ENCODE measurements at regions not wholly inside any gene's neighbourhood (a gene's known extent, or its start where the extent isn't known, plus 50 kb on each side); places are given as distances from the start of the nearest gene placed in this dataset.
"Not testable (repeated sequence)": the region's sequence is repeated elsewhere in the genome, so short reads cannot be mapped to it uniquely, and the experiment has no call there.

DNA sequence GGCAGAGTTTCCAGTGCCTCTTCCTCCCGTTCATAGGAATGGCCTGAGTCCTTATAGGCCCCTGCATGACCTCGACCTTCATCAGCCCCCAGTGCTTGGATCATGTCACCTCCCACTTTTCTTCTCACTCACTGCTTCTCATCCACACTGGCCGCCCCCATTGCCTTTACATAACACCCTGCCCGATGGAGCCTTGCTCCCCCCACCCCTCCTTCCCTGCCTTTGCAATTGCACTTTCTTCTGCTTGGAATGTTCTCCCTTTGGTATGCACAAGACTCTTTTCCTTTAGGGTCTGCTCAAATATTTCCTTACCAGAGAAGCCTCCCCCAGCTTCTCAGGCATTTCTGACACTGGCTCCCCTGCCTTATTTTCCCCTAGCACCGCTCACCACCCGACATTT is 125.2 kb upstream of the KCNJ6 start:
- DNase-seq: no peak

DNA sequence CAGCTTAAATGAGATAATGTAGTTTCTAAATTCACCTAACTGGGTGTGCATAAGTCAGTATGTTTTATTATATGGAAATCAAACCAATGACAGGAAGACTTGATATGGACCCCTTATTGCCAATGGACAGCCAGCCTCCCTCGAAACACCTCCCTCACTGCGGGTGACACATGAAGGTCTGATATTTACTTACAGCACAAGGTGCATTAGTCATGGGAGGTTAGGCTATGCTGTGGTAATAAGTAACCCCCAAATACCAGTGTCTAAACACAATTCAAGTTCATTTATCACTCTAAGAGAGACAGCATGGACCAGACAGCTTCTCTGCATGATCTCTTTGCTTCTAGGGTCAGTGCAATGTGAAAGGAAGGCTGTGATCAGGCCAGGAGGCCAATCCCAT is 126.0 kb upstream of the KCNJ6 start:
- no peak for DNase-seq

DNA sequence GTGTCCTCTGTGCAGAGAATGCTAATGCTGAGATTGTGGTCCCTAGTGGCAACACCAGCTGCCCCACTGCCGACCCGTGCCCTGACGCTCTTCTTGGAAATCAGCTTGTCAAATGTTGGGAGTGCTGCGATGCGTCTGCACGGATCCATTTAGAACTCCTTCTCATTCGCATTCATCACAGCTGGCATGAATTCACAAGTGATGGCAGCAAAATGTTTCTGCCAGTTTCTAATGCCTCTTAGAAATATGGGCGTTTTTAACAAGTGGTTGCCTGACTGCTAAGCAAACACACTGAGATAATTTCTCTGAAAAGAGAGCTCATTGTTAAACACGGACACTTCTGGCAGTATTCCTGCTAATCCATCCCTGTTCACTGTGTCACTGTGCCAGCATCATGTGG is 131.9 kb upstream of the KCNJ6 start:
- no peak for DNase-seq

DNA sequence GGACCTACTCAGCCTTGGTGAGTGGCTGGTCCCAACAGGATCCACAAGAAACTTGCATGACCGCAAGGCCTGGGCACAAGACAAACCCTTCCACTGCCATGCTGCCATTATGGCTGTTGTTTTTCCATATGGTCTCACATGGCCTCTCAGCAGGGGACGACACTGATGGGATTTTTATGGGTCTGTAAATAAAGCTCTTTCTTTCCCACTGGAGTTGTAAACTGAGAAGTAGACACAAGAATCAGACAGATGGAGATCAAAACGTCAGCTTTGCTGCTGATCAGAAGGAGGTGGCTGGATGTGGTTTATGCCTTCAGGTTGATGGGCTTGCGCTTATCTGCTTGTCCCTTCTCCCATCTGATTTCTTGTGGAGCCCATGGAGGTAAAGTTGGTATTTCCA is 138.1 kb upstream of the KCNJ6 start:
- DNase-seq: no peak

DNA sequence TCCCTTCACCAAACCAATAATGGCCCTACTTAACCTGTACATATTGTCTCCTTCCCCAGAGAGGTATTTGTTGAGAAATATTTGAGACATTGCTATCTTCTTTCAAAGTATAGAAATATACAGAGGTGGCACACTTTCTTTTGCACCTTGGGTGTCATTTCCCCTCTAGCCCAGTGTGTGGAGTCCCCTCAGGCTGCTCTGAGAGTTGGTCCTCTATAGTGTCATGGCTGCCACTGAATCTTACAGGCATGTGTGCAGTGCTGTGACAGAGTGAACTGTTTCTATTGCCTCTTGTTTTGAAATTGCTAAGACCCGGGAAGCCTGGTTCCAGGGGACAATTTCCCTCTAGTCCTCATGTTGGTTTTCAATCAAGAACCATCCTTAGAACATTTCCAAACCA is 140.2 kb upstream of the KCNJ6 start:
- no peak for DNase-seq

DNA sequence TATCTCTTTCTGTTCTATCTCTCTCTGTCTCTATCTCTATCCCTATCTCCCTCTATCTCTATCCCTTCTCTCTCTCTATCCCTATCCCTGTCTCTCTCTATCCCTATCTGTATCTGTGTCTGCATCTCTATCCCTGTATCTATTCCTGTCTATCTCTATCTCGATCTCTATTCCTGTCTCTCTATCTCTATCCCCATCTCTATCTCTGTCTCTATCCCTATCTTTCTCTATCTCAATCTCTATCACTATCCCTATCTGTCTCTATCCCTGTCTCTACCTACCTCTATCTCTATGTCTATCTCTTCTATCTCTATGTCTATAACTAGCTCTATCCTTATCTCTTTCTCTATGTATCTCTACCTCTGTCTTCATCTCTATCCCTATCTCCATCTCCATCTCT is 141.4 kb upstream of the KCNJ6 start:
- no peak for DNase-seq

DNA sequence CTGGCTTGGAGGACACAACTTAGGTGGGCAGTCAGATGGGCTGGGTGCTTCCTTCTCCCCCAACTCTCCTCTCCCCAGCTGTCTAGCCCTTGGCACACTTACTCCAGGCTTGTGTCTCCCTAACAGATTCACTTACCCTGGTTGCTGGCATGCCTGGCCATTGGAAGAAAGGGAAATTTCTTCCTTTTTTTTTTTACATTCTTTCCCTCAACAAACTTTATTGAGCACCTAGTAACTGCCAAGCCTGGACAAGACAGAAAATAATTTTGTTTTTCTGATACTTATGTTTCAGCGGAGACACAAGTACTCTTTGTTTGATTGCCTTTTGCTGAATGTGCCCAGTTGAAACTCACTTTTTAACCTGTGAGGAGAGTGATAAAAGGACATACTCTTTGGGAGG is 144.3 kb upstream of the KCNJ6 start:
- no peak for DNase-seq

DNA sequence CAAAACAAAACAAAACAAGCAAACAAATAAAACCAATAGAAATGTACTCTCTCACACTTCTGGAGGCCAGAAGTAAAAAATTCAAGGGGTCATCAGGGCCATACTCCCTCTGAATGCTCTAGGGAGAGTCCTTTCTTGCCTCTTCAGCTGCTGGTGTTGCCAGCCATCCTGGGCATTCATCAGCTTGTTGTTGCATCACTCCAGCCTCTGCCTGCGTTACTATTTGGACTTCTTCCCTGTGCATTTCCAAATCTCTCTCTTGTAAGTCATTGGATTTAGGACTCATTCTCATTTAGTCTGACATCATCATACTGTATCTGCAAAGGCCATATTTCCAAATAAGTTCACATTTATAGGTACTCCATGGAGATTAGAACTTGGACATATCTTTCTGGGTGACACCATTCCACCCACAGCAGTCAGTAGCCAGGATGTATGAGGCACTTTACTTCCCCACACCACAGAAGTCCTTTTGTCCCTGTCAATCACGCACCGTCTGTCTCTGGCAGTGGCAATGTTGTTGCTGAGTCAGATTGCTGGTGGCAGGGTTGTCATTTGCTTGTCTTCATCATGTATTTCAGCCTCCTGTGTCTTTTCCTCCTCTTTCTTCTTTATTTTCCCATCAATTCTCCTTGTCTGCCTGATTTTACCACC is 151.0 kb upstream of the KCNJ6 start:
- no peak for DNase-seq

DNA sequence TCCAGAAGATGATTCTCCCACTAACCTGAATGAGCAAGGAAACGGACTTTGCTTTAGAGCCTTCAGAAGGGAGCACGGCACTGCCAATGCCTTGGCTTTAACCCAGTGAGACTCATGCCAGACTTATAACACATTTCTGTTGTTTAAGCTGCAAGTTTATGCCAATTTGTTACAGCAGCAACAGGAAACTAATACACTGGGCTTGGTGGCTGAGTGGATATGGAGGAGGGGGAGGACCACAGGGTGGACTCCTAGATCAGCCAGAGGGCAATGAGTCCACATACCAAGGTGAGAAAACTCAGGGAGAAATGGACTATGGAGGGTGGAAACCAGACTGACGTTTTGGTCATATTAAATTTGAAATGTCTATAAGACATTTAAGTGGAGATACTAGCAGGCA is 156.2 kb upstream of the KCNJ6 start:
- DNase-seq: no peak

DNA sequence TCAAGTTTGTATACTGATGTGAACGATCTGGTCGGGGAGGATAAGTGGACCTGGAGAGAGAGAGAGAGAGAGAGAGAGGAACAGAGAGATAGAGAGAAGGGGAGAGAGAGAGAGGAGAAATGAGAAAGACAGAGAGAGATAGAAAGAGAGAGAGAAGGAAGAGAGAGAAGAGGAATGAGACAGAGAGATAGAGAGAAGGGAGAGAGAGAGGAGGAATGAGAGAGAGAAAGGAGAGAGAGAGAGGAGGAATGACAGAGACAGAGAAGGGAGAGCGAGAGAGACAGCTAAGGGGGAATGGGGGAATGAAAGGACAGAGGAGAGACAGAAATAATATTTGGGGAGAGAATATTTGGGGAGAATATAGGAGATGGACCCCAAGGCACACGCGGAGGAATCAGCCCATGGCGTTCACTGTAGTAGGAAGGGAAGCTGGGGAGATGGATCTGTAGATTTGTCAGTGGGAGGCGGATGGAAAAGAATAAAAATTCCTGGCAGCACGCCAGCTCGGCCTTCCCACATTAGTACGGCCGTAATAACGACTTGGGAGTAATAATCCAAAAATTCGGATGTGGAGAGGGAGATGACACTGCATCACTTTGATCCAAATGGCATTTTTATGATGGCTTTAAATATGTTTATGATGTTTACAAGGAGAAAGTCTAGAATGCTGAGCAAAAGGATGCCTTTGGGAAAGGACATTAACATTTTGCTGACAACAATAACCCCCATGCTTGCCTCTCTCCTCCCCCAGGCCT is 159.8 kb upstream of the KCNJ6 start:
- DNase-seq: peak; percentile 19

DNA sequence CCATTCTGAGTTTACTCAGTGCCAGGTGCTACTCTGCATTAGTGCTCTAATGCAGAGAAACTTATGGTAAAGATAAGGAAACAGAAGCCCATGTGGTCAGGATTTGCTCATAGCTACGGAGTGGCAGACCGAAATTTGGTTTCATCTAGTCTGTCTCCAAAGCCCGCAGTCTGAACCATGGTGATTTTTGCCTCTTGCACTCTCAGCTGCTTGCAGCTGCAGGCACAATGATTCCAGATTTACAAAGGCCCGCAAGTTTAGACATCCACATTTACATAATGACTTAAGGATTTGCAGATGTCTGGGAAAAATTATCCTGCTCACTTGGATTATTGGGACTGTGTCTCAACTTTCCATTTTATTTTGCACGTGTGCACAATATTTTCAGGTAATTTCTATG is 161.3 kb upstream of the KCNJ6 start:
- DNase-seq: no peak

DNA sequence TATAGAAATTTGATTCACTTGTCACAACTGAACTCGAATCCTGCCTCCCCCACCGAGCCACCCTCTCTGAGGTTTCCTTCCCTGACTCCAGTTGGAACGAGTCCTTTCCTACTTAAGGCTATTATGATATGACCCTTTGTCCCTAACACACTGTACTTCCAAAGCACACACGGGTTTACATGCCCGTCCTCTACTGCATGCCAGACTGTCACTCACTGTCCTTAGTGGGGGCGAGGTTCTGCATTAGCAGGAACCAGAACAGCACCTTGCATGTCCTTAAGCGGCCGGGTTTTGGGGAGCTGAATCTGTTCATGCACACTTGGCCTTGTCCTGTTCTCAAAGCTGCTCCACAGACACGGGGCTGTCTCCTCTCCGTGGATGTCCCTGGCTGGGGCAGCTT is 164.6 kb upstream of the KCNJ6 start:
- no peak for DNase-seq

DNA sequence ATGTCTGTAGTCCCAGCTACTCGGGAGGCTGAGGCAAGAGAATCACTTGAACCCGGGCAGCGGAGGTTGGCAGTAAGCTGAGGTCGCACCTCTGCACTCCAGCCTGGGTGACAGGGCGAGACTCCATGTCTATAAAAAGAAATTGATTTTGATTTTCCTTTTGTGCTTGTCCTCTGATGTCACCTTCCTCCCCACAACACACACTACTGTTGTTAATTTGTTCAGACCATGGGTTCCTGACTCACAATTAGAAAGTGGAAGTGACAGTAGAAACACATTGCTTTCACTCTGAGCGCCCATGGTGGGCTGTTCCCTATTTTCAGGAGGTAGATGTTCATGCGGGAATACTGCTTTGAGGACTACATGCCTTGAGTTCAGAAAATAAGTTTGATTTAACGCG is 165.5 kb upstream of the KCNJ6 start:
- no peak for DNase-seq

DNA sequence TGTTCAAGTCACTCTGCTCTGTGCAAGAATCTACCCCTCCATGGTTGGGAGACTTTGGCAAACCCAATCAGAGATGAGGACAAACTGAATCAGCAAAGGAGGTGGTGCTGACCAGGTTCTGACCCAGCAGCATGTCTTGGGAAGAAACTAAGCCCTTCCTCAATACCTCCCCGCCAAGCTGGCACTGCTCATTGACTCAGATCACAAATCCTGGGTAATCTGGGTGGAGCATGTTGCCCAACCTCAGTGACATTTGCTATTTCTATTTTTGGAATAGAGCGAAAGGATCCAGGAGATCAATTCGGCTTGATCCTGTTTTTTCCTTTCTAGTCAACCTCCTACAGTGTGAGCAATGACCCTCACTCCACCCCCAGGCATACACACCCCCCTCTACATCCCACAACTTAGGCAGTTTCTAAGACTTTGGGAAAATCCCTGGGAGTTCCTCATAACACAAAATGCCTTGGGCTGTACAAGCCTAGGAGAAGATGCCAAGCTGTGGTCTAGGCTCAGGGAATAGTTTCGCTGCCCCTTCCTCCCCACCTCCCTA is 166.8 kb upstream of the KCNJ6 start:
- DNase-seq: no peak

DNA sequence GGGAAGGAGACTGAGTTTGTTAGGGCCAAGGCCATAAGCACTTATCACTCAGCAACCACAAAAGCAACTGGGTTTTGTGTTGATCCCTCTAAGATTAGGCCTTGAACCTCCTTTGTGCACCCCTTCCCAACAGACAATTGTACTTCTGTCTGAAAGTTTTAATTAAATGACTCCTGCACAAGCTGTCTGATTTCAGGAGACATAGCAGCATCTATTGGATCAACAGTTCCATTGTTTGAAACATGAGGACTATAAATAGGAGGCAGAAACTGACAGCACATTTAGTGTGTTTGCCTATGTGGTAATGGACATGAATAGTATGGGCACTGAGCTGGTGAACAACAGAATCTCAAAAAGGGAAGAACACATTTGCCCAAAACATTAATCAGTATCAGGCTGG is 167.3 kb upstream of the KCNJ6 start:
- DNase-seq: no peak

DNA sequence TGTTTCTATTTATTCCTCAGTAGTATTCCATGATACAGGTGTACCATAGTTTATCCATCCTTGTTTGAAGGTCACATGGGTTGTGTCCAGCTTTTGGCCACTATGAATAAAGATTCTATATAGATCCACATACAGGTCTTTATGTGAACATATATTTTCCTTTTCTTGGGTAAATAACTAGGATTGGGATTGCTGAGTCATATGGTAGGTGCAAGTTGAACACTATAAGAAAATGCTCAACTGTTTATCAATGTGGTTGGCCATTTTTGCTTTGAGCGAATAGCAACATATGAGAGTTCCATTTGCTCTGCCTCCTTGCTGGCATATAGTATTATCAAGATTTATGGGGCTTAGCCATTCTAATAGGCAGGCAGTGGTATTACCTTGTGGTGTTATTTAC is 170.2 kb upstream of the KCNJ15 start:
- DNase-seq: no peak

DNA sequence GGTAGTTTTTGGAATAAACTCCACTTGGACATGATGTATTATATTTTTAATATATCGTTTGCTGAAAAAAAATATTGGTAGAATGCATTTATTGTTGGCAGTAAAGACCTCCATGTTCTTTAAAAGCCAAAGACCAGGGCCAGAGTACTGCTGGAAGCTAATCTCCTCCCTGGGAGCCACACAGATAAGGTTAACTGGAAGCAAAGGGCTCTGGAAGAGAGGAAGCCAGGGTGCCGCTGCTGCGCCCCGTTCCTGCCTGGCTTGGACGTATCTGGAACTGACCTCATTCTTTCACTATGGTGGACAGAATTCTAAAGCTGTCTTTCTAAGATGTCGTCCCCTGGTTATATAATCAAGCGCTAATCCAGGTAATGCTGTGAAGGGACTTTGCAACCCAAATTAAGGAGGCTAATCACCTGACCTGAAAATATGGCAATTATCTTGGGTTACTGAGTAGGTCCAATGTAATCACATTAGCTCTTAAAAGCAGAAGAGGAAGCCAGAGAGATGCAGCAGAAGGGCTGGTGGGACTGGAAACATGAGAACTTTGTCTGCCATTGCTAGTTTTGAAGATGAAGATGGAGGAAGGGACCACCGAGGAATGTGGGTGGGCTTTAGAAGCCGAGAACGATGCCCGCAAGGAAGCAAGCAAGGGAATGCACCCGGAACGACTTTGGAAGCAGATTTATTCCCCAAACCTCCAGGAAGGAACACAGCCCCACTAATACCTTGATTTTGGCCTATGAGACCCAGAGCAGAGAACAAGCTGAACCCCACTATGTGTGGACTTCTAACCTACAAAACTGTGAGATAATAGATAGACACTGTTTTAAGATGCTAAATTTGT is 167.7 kb upstream of the KCNJ15 start:
- DNase-seq: no peak

DNA sequence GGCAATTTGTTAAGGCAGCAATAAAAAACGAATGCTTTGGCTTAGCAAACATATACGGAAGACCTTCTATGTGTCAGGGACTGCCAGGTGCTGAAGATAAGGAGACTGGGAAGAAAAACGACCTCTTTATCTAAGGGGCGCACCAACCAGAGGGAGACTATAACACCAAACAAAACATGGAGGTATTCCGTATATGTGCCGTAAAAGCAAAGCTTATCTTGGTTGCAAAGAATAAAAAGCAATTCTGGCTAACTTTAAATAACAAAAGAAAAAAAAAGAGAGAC is 167.1 kb upstream of the KCNJ15 start:
- DNase-seq: no peak

DNA sequence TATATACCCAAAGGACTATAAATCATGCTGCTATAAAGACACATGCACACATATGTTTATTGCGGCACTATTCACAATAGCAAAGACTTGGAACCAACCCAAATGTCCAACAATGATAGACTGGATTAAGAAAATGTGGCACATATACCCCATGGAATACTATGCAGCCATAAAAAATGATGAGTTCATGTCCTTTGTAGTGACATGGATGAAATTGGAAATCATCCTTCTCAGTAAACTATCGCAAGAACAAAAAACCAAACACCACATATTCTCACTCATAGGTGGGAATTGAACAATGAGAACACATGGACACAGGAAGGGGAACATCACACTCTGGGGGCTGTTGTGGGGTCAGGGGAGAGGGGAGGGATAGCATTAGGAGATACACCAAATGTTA is 165.7 kb upstream of the KCNJ15 start:
- DNase-seq: not testable (repeated sequence)

DNA sequence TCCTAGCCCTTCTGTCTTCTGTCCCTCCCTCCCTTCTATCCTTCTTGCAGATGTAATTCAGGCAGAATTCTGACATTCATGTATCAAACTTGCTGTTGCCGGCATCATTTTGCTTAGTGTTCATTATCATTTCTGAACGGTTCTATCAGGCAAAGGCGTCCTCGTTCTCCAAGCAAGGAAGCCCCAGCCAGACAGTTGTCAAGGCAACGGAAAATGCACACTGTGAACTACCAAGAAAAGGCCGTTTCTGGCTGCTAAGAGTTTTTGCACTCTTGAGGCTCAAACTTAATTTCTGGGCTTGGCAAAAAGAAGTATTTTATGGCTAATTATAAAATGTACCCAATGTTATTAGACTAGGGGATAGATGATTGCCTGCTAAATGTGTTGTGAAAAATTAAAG is 164.7 kb upstream of the KCNJ15 start:
- DNase-seq: no peak

DNA sequence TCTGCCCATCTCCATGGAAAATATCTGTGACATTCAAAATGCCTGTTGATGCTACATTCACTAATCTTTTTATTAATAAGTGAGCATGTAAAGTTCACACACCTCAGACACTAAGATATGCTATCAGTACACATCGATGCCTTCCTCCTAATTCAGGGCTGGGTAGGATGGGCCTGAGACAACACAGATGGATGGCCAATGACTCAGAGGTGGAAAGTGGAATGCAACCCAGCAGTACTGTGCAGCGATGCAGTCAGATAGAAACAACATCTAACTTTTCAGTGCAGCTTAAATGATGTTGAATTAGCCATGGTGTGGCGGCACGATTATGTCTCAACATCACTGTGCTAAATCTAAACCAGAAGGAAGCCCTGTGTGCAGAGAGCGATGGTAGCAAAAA is 161.6 kb upstream of the KCNJ15 start:
- no peak for DNase-seq

DNA sequence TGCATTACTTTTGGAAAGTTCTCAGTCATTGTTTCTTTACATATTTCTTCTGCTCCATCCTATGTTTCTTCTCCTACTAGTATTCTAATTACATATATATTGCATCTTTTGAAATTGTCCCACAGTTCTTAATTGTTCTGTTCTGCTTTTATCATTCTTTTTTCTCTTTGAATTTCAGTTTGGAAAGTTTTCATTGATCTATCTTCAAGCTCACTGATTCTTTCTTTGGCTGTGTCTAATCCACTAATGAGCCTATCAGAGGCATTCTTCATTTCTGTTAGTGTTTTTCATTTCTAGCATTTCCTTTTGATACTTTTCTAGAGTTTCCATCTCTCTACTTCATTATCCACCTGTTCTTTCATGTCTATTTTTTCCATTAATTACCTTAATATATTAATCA is 159.0 kb upstream of the KCNJ15 start:
- DNase-seq: no peak

DNA sequence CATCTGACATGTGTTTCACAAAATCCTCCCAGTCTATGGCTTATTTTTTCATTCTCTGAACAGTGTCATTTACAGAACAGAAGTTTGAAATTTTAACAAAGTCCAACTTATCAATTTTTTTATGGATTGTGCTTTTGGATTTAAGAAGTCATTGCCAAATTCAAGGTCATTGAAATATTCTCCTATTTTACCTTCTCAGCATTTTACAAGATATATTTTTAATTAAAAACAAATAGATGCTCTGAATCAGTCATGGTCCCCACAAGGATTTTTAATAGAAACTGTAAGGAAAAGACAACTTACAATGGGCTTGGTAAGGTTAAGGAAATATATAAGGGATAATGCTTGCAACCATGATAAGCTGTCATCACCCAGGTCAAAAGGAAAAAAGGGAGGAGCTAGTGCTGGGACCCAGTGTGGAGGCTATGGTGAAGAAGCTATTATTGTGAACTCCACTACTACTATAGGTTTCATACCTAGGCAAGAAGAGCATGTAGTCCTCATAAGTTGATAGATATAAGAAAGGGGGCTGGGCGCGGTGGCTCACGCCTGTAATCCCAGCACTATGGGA is 144.5 kb upstream of the KCNJ15 start:
- no peak for DNase-seq
